CD4-positive, alpha-beta T cell (primary cell): ENCODE measurements at regions not wholly inside any gene's neighbourhood (a gene's known extent, or its start where the extent isn't known, plus 50 kb on each side); places are given as distances from the start of the nearest gene placed in this dataset.

Experiments used
- ATAC-seq: fragments of 200-7000 bp; cut with Tn5 transposase; one replicate; pipeline ENCODE4 v1.10.0; 2022; ENCODE audit warnings: mild to moderate bottlenecking; ENCODE audit not compliant: poor library complexity
- CTCF ChIA-PET: fragments of 350-600 bp; sonication (Branson Sonifier 250); formaldehyde crosslinking; loops from one replicate; lab custom pipeline; 2021; ENCODE audit warnings: antibody characterized with exemption, inconsistent platforms; lab: Charles Lee
- POLR2A ChIA-PET: fragments of 350-600 bp; sonication (Branson Sonifier 250); formaldehyde crosslinking; loops from one replicate; lab custom pipeline; 2021; ENCODE audit warnings: antibody characterized with exemption, inconsistent platforms; lab: Charles Lee
- DNase-seq, 14 experiments: peaks; one replicate each; pipeline ENCODE4 v3.0.0-alpha.2; 2013 to 2020; ENCODE audit warnings: mixed read lengths in 2 of 14
- H3K27ac ChIP-seq, 2 donors: one replicate each; pipeline versions ENCODE4 v1.5.1 to v1.7.0; 2013; ENCODE audit warnings: low read length in 2 of 2, low read depth in 1 of 2, mild to moderate bottlenecking in 1 of 2
- H3K27me3 ChIP-seq, 2 experiments: 1 replicate in 1 of 2; 2 replicates in 1 of 2; pipeline versions ENCODE4 v1.6.1 to v1.7.0; 2013; ENCODE audit warnings: low read length in 2 of 2, control low read depth in 1 of 2, mild to moderate bottlenecking in 1 of 2, moderate library complexity in 1 of 2; ENCODE audit not compliant: insufficient read depth in 2 of 2, control insufficient read depth in 1 of 2
- H3K36me3 ChIP-seq: one replicate; pipeline ENCODE4 v1.6.1; 2013; ENCODE audit warnings: low read length, control low read depth; ENCODE audit not compliant: insufficient read depth
- H3K4me1 ChIP-seq: one replicate; pipeline ENCODE4 v1.6.1; 2013; ENCODE audit warnings: low read length, control low read depth; ENCODE audit not compliant: insufficient read depth
- H3K4me3 ChIP-seq: one replicate; pipeline ENCODE4 v1.5.1; 2013; ENCODE audit warnings: mild to moderate bottlenecking, low read length, moderate library complexity
- H3K9me3 ChIP-seq, 2 experiments: 1 replicate in 1 of 2; 2 replicates in 1 of 2; pipeline versions ENCODE4 v1.6.1 to v1.7.0; 2013; ENCODE audit warnings: low read length in 2 of 2, mild to moderate bottlenecking in 2 of 2, control low read depth in 1 of 2, moderate library complexity in 1 of 2; ENCODE audit not compliant: control insufficient read depth in 1 of 2, insufficient read depth in 1 of 2
- H3K27ac Mint-ChIP-seq: one replicate; pipeline ENCODE4 v1.8.0; 2020; ENCODE audit warnings: mixed read lengths
- H3K27me3 Mint-ChIP-seq: one replicate; pipeline ENCODE4 v1.8.0; 2021; ENCODE audit warnings: mixed read lengths
- H3K36me3 Mint-ChIP-seq: one replicate; pipeline ENCODE4 v1.8.0; 2021; ENCODE audit warnings: low read depth, mixed read lengths
- H3K4me1 Mint-ChIP-seq: one replicate; pipeline ENCODE4 v1.8.0; 2021; ENCODE audit warnings: low read depth, mixed read lengths
- H3K4me3 Mint-ChIP-seq: one replicate; pipeline ENCODE4 v1.8.0; 2020; ENCODE audit warnings: mild to moderate bottlenecking, mixed read lengths
- H3K9me3 Mint-ChIP-seq: one replicate; pipeline ENCODE4 v1.8.0; 2020; ENCODE audit warnings: mixed read lengths
- intact Hi-C, 2 experiments: fragments of 100-400 bp; cut with DNase I in 1 of 2; cut with micrococcal nuclease in 1 of 2; formaldehyde crosslinking; loops; one replicate each; pipeline versions ENCODE4 v1.15.1 to v1.9.0; 2023 to 2025; cut with DNase I, micrococcal nuclease
- TF ChIP-seq, protein P1 (sequence below): fragments of 200-600 bp; IDR thresholded peaks from one replicate; pipeline ENCODE4 v1.8.0; 2022; ENCODE audit warnings: antibody characterized with exemption, mild to moderate bottlenecking

DNA sequence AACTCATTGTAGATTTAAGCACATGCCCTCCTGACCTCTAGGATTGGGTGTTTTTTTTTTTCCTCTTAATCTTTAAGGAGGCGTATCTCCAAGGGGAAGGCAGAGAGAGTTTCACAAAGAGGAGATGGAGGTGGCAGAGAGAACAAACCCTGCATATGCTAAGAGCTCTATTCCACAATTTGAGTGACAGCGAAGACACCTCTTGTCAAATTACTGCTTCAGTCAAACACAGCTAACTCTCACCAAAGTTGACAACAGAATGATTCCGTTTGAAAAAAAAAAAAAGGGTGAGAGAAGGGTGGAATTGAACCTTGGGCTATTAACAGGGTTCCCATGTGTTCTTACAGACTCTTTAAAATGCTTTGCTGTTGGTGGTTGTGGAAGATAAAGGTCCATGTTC is 112.6 kb downstream of the NXPE2 start:
- DNase-seq (no peak), ATAC-seq (no peak)
- no peaks in the 10 kb centered on the region for H3K36me3 ChIP-seq
- Mint-ChIP-seq H3K4me3 (no peak overlapping the region), H3K27me3 (peaks cover 12% of the 10 kb centered on the region), H3K36me3 (no peaks in the 10 kb centered on the region), H3K27ac (no peak overlapping the region), H3K4me1 (no peaks in the 10 kb centered on the region), H3K9me3 (no peaks in the 10 kb centered on the region)
- no peak overlapping the region for H3K27ac ChIP-seq
- peaks cover 0 to 6% of the 10 kb centered on the region in 2 experiments for H3K9me3 ChIP-seq
- intact Hi-C loops, result no loop called here
- ChIA-PET POLR2A (no interaction called here), CTCF (no interaction called here)
- H3K4me1 ChIP-seq, result no peaks in the 10 kb centered on the region
- peaks cover 5 to 7% of the 10 kb centered on the region in 2 experiments for H3K27me3 ChIP-seq
- H3K4me3 ChIP-seq, result no peak overlapping the region
- TF ChIP-seq, protein P1, sequence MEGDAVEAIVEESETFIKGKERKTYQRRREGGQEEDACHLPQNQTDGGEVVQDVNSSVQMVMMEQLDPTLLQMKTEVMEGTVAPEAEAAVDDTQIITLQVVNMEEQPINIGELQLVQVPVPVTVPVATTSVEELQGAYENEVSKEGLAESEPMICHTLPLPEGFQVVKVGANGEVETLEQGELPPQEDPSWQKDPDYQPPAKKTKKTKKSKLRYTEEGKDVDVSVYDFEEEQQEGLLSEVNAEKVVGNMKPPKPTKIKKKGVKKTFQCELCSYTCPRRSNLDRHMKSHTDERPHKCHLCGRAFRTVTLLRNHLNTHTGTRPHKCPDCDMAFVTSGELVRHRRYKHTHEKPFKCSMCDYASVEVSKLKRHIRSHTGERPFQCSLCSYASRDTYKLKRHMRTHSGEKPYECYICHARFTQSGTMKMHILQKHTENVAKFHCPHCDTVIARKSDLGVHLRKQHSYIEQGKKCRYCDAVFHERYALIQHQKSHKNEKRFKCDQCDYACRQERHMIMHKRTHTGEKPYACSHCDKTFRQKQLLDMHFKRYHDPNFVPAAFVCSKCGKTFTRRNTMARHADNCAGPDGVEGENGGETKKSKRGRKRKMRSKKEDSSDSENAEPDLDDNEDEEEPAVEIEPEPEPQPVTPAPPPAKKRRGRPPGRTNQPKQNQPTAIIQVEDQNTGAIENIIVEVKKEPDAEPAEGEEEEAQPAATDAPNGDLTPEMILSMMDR, result no peak

GRCh38 chr11:114794048-114794684 is 115.8 kb downstream of the NXPE2 start:
- DNase-seq (no peak), ATAC-seq (no peak)
- peaks cover 3 to 7% of the 10 kb centered on the region in 2 experiments for H3K27me3 ChIP-seq
- Mint-ChIP-seq H3K9me3 (no peaks in the 10 kb centered on the region), H3K4me3 (no peak overlapping the region), H3K27ac (no peak overlapping the region), H3K27me3 (peaks cover 33% of the 10 kb centered on the region), H3K36me3 (no peaks in the 10 kb centered on the region), H3K4me1 (no peaks in the 10 kb centered on the region)
- CTCF ChIA-PET, result no interaction called here
- no peak overlapping the region for H3K4me3 ChIP-seq
- TF ChIP-seq, protein P1, result no peak
- peaks cover 0 to 5% of the 10 kb centered on the region in 2 experiments for H3K9me3 ChIP-seq
- POLR2A ChIA-PET, result no interaction called here
- no peak overlapping the region for H3K27ac ChIP-seq
- no peaks in the 10 kb centered on the region for H3K36me3 ChIP-seq
- intact Hi-C loops, result no loop called here
- no peaks in the 10 kb centered on the region for H3K4me1 ChIP-seq

- H3K9me3 Mint-ChIP-seq, result no peaks in the 10 kb centered on the region
- Histone ChIP-seq H3K4me3 (no peak overlapping the region), H3K36me3 (no peaks in the 10 kb centered on the region), H3K27ac (no peak overlapping the region), H3K27me3 (peaks cover 7% of the 10 kb centered on the region in 2 experiments), H3K9me3 (peaks cover 0 to 5% of the 10 kb centered on the region in 2 experiments), H3K4me1 (no peaks in the 10 kb centered on the region)
- DNase-seq, result no peak
- no peak overlapping the region for H3K27ac Mint-ChIP-seq
- TF ChIP-seq, protein P1, result no peak
- no peak overlapping the region for H3K4me3 Mint-ChIP-seq
- no peaks in the 10 kb centered on the region for H3K36me3 Mint-ChIP-seq
- ChIA-PET POLR2A (no interaction called here), CTCF (no interaction called here)
- peaks cover 38% of the 10 kb centered on the region for H3K27me3 Mint-ChIP-seq
- ATAC-seq, result no peak
- no peaks in the 10 kb centered on the region for H3K4me1 Mint-ChIP-seq
- intact Hi-C loops, result no loop called here
Observed at GRCh38 chr11:114796954-114797721, 118.8 kb downstream of the NXPE2 start.
